ENCODE measurements at regions not wholly inside any gene's neighbourhood (a gene's known extent, or its start where the extent isn't known, plus 50 kb on each side); places are given as distances from the start of the nearest gene placed in this dataset.

DNA sequence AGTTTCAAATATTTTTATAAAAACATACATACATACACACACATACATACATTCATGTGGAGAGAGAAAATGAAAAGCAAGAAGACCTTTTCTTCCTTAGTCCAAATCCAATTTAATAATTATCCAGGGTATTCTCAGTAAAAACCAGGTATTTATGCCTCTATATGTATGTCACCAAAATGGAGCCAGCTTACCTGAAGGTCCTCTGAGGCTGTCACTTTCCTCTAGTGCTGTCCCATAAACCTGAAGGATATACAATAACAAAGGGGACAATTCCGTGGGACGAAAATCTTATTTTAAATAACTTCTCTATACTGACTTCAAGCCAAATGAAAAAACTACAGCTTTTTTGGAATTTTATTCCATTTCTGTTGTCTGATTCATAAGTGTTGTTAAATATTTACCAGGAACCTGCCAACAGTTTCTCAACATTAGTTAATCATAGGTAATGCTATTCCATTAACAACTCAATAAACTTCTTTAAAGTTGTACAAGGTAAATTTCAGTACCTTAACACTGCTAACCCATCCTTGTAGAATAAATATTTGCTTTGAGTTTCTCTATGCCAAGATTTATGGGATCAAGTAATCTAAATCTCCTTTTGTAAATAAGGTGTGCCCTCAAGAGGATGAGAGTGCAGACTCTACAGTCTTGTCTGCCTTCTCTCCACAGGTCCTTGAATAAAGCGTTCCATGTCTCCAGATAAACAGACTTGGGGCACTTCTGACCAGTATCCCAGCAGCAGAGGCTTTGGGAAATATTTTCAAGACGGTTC lies 260.3 kb downstream of the AHR start:
- Histone ChIP-seq H3F3A (ENCODE audit: insufficient read depth, low read length) (no peaks in the 10 kb centered on the region), H3K79me2 (ENCODE audit: low read length) (no peaks in the 10 kb centered on the region), H3K9ac (ENCODE audit: low read length) (no peak overlapping the region), H3K9me2 (replicated peaks; ENCODE audit: insufficient read depth, low read length) (no peaks in the 10 kb centered on the region), H3K27ac (ENCODE audit: low read length) (no peak overlapping the region), H3K36me3 (replicated peaks; ENCODE audit: insufficient read depth, low read length) (no peaks in the 10 kb centered on the region), H3K4me1 (ENCODE audit: low read length) (0 out of 2 replicates have a peak, but pooled peaks cover 4% of the 10 kb centered on the region), H4K20me1 (ENCODE audit: insufficient read depth, low read length) (no peaks in the 10 kb centered on the region), H3K4me2 (ENCODE audit: low read depth, low read length) (no peak overlapping the region), H3K27me3 (replicated peaks; ENCODE audit: insufficient read depth, low read length) (no peaks in the 10 kb centered on the region), H3K4me3 (ENCODE audit: low read length) (no peak overlapping the region), H3K9me3 (replicated peaks; ENCODE audit: insufficient read depth, low read length) (no peaks in the 10 kb centered on the region), H2AFZ (ENCODE audit: low read length) (no peak overlapping the region)
- TF ChIP-seq EZH2 (optimal IDR thresholded peaks at IDR 0.05; ENCODE audit: low read depth, low read length) = no peak
- TF ChIP-seq, protein P1, sequence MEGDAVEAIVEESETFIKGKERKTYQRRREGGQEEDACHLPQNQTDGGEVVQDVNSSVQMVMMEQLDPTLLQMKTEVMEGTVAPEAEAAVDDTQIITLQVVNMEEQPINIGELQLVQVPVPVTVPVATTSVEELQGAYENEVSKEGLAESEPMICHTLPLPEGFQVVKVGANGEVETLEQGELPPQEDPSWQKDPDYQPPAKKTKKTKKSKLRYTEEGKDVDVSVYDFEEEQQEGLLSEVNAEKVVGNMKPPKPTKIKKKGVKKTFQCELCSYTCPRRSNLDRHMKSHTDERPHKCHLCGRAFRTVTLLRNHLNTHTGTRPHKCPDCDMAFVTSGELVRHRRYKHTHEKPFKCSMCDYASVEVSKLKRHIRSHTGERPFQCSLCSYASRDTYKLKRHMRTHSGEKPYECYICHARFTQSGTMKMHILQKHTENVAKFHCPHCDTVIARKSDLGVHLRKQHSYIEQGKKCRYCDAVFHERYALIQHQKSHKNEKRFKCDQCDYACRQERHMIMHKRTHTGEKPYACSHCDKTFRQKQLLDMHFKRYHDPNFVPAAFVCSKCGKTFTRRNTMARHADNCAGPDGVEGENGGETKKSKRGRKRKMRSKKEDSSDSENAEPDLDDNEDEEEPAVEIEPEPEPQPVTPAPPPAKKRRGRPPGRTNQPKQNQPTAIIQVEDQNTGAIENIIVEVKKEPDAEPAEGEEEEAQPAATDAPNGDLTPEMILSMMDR (IDR thresholded peaks at IDR 0.05; ENCODE audit: low read length) = no peak
- no peak for DNase-seq

DNA sequence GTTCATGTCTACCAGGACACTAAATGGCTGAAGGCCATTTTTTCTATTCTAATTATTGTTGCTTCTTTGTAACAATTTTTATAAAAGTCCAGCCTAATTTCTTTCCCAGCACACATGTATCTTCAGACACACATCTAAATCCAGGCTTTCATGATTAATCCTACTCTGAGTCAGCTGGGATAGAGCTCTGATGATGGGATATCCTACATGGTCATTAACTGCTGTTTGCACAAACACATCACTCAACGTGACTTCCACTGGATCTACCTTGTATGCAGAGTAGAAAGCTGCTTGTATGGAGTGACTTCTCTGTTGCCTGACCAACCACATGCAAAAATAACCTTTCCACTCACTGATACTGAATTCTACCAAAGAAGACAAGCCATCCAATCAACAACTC lies 260.9 kb downstream of the AHR start:
- no peak overlapping the region for H3K4me2 ChIP-seq (ENCODE audit: low read depth, low read length)
- no peaks in the 10 kb centered on the region for H4K20me1 ChIP-seq (ENCODE audit: insufficient read depth, low read length)
- 0 out of 2 replicates have a peak, but pooled peaks cover 4% of the 10 kb centered on the region for H3K4me1 ChIP-seq (ENCODE audit: low read length)
- DNase-seq = no peak
- TF ChIP-seq EZH2phosphoT487 (IDR thresholded peaks at IDR 0.05; ENCODE audit: low read length) (no peak), EZH2 (optimal IDR thresholded peaks at IDR 0.05; ENCODE audit: low read depth, low read length) (no peak)
- TF ChIP-seq, protein P1 (IDR thresholded peaks at IDR 0.05; ENCODE audit: low read length) = no peak
- H3K4me3 ChIP-seq (ENCODE audit: low read length) = no peak overlapping the region
- no peaks in the 10 kb centered on the region for H3K9me2 ChIP-seq (replicated peaks; ENCODE audit: insufficient read depth, low read length)
- H3K27ac ChIP-seq (ENCODE audit: low read length) = no peak overlapping the region
- no peak overlapping the region for H2AFZ ChIP-seq (ENCODE audit: low read length)
- no peaks in the 10 kb centered on the region for H3K36me3 ChIP-seq (replicated peaks; ENCODE audit: insufficient read depth, low read length)
- H3F3A ChIP-seq (ENCODE audit: insufficient read depth, low read length) = no peaks in the 10 kb centered on the region
- H3K79me2 ChIP-seq (ENCODE audit: low read length) = no peaks in the 10 kb centered on the region
- no peaks in the 10 kb centered on the region for H3K9me3 ChIP-seq (replicated peaks; ENCODE audit: insufficient read depth, low read length)
- no peak overlapping the region for H3K9ac ChIP-seq (ENCODE audit: low read length)
- no peaks in the 10 kb centered on the region for H3K27me3 ChIP-seq (replicated peaks; ENCODE audit: insufficient read depth, low read length)

DNA sequence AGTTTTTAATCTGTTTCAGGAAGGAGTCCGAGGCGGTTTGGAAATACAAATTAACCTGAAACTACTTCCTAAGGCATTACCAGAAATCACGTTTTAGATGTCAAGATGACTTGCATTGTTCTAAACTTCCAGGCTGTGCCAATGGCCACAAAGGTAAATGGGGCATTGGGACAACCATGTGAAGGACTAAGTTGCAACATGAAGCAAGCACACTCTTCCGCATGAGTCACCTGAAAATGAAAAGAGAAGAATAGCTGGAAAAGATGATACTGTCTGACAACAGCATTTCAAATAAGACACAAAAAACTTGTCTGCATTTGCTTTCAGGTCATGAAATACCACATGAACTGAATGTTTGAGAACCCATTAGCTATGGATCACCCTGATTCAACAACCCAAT lies 262.1 kb downstream of the AHR start:
- TF ChIP-seq EZH2 (optimal IDR thresholded peaks at IDR 0.05; ENCODE audit: low read depth, low read length) (no peak), EZH2phosphoT487 (IDR thresholded peaks at IDR 0.05; ENCODE audit: low read length) (no peak)
- TF ChIP-seq, protein P1 (IDR thresholded peaks at IDR 0.05; ENCODE audit: low read length) = no peak
- no peak for DNase-seq
- H3K79me2 ChIP-seq (ENCODE audit: low read length) = no peaks in the 10 kb centered on the region
- H3K9ac ChIP-seq (ENCODE audit: low read length) = no peak overlapping the region
- H3K27ac ChIP-seq (ENCODE audit: low read length) = no peak overlapping the region
- no peaks in the 10 kb centered on the region for H3K9me3 ChIP-seq (replicated peaks; ENCODE audit: insufficient read depth, low read length)
- H3F3A ChIP-seq (ENCODE audit: insufficient read depth, low read length) = no peaks in the 10 kb centered on the region
- no peaks in the 10 kb centered on the region for H3K36me3 ChIP-seq (replicated peaks; ENCODE audit: insufficient read depth, low read length)
- 0 out of 2 replicates have a peak, but pooled peaks cover 4% of the 10 kb centered on the region for H3K4me1 ChIP-seq (ENCODE audit: low read length)
- no peak overlapping the region for H3K4me3 ChIP-seq (ENCODE audit: low read length)
- H2AFZ ChIP-seq (ENCODE audit: low read length) = no peak overlapping the region
- no peak overlapping the region for H3K4me2 ChIP-seq (ENCODE audit: low read depth, low read length)
- H3K9me2 ChIP-seq (replicated peaks; ENCODE audit: insufficient read depth, low read length) = no peaks in the 10 kb centered on the region
- no peaks in the 10 kb centered on the region for H4K20me1 ChIP-seq (ENCODE audit: insufficient read depth, low read length)
- no peaks in the 10 kb centered on the region for H3K27me3 ChIP-seq (replicated peaks; ENCODE audit: insufficient read depth, low read length)

Measured in MM.1S (cell line).